ENCODE measurements at regions not wholly inside any gene's neighbourhood (a gene's known extent, or its start where the extent isn't known, plus 50 kb on each side); places are given as distances from the start of the nearest gene placed in this dataset.

DNA sequence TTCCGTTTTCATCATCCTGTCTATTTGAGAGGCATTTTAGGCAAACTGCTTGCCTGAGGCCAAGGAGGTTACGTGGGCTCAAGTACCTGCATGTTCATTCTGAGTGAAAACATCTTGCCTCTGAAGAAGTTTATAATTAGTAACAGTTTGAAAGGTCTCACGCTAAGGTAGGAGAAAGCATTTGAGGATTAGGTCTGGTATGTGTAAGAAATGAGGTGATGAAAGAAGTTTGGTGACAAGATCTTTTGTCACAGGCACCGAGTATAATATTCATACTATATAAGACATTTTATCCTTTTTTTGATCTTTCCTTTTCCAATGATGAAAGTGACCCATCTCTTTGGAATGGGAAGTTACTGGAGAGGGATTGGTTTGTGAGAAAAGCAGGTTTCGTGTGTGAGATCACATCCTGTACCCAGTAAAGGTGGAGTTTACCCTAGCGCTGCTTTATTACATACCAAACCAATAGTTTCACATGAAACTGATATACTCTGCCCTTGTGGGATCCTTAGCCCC is 98.7 kb upstream of the PDC start:
- DNase-seq (ENCODE audit: extremely low spot score, unreplicated experiment) = no peak
- Mint-ChIP-seq H3K36me3 (no peaks in the 10 kb centered on the region), H3K4me1 (ENCODE audit: unreplicated experiment) (no peaks in the 10 kb centered on the region)

DNA sequence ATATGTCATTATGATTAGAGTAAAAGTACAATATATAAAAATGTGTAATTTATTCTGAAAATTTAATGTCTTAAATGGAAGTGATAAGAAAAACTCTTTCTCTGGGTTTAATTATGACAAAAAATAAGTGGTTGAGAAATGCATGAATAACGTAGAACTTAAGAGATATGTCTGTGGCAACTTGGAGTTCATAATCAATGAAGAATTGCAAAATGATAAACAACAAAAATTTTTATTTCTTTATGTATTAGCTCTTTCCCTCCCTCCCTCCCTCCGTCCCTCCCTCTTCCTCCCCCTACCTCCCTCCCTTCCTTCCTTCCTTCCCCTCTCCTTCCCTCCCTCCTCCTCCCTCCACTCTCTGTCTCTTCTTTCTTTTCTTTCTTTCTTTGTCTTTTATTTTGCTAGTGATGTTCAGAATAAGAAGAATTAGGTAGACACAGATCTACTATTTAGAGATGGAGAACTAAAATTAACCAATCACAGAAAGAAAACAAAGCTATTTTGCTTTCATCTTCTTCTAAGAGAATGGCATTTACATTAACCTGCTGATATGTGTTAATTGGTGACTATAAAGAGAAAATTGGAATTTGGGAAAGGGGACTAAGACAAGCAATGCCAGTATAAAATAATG is 96.3 kb upstream of the PDC start:
- no peak overlapping the region for H3K4me3 Mint-ChIP-seq
- H3K27me3 Mint-ChIP-seq = no peaks in the 10 kb centered on the region
- H3K4me1 Mint-ChIP-seq (ENCODE audit: unreplicated experiment) = no peaks in the 10 kb centered on the region
- H3K9me3 Mint-ChIP-seq = no peaks in the 10 kb centered on the region
- TF ChIP-seq, protein P1, sequence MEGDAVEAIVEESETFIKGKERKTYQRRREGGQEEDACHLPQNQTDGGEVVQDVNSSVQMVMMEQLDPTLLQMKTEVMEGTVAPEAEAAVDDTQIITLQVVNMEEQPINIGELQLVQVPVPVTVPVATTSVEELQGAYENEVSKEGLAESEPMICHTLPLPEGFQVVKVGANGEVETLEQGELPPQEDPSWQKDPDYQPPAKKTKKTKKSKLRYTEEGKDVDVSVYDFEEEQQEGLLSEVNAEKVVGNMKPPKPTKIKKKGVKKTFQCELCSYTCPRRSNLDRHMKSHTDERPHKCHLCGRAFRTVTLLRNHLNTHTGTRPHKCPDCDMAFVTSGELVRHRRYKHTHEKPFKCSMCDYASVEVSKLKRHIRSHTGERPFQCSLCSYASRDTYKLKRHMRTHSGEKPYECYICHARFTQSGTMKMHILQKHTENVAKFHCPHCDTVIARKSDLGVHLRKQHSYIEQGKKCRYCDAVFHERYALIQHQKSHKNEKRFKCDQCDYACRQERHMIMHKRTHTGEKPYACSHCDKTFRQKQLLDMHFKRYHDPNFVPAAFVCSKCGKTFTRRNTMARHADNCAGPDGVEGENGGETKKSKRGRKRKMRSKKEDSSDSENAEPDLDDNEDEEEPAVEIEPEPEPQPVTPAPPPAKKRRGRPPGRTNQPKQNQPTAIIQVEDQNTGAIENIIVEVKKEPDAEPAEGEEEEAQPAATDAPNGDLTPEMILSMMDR (conservative IDR thresholded peaks at IDR 0.05) = no peak
- H3K27ac Mint-ChIP-seq = no peak overlapping the region
- no peaks in the 10 kb centered on the region for H3K36me3 Mint-ChIP-seq
- DNase-seq (ENCODE audit: extremely low spot score, unreplicated experiment) = no peak

More for the DNA sequence above, 98.7 kb upstream of the PDC start:
- H3K9me3 Mint-ChIP-seq = no peaks in the 10 kb centered on the region
- H3K4me3 Mint-ChIP-seq = no peak overlapping the region
- peak overlapping the region; percentile 82 for H3K27ac Mint-ChIP-seq
- H3K27me3 Mint-ChIP-seq = no peaks in the 10 kb centered on the region
- TF ChIP-seq, protein P1 (conservative IDR thresholded peaks at IDR 0.05) = no peak

DNA sequence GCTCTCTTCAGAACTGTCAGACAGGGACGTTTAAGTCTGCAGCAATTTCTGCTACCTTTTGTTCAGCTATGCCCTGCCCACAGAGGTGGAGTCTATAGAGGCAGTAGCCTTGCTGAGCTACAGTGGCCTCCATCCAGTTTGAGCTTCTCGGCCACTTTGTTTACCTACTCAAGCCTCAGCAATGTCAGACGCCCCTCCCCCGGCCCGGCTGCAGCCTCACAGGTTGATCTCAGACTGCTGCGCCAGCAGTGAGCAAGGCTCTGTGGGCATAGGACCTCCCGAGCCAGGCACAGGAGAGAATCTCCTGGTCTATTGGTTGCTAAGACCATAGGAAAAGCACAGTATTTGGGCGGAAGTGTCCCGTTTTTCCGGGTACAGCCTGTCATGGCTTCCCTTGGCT is 89.9 kb upstream of the PDC start:
- peaks cover 6% of the 10 kb centered on the region for H3K27me3 Mint-ChIP-seq

DNA sequence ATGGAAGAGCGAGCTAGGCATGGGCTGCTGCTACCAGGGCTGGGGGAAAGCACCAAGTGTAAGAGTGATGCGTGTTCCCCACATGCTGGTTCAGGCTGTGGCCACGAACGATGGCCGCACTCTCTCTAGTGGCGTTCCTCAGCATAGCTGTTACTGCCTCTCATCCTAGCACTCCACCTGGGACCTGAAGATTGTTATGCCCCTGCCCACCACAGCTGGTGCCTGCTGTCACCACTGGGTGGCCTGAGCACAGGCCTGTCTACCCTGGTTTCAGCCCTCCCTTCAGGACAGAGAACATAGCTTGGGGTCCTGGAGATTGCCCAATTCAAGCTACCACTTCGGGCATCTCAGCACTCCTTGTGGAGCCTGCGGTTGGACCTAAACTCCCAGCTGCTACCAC is 80.1 kb upstream of the PDC start:
- Mint-ChIP-seq H3K9me3 (peaks cover 15% of the 10 kb centered on the region), H3K27ac (no peak overlapping the region), H3K36me3 (no peaks in the 10 kb centered on the region), H3K4me3 (no peak overlapping the region), H3K4me1 (ENCODE audit: unreplicated experiment) (no peaks in the 10 kb centered on the region), H3K27me3 (peaks cover 3% of the 10 kb centered on the region)
- DNase-seq (ENCODE audit: extremely low spot score, unreplicated experiment) = no peak
- TF ChIP-seq, protein P1 (conservative IDR thresholded peaks at IDR 0.05) = no peak

More for the DNA sequence above, 89.9 kb upstream of the PDC start:
- H3K9me3 Mint-ChIP-seq = peaks cover 4% of the 10 kb centered on the region
- no peak overlapping the region for H3K4me3 Mint-ChIP-seq
- H3K36me3 Mint-ChIP-seq = no peaks in the 10 kb centered on the region
- TF ChIP-seq, protein P1 (conservative IDR thresholded peaks at IDR 0.05) = no peak
- H3K27ac Mint-ChIP-seq = no peak overlapping the region
- DNase-seq (ENCODE audit: extremely low spot score, unreplicated experiment) = no peak
- H3K4me1 Mint-ChIP-seq (ENCODE audit: unreplicated experiment) = no peaks in the 10 kb centered on the region

DNA sequence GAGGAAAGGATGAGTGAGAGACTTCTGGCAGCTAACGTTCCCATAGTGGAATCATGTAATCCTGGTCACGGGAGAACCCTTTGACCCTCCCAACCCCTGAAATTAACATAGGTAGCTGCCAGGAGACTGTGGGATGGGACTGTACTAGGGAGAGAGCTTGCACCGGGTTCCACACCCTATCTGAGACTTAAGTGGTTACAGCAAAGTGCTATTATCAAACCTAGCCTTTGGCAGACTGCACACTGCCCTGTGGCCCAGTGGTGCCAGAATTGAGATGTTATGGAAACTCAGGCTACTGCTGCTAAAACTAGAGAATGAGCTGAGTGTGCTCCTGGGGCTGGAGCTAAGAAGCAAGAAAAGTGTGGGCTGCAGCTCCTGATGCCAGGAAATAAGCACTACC is 79.6 kb upstream of the PDC start:
- TF ChIP-seq, protein P1 (conservative IDR thresholded peaks at IDR 0.05) = no peak
- Mint-ChIP-seq H3K4me3 (no peak overlapping the region), H3K9me3 (peaks cover 15% of the 10 kb centered on the region), H3K27me3 (peaks cover 3% of the 10 kb centered on the region), H3K4me1 (ENCODE audit: unreplicated experiment) (no peaks in the 10 kb centered on the region), H3K27ac (no peak overlapping the region), H3K36me3 (no peaks in the 10 kb centered on the region)
- DNase-seq (ENCODE audit: extremely low spot score, unreplicated experiment) = no peak

Measured in type B pancreatic cell (in vitro differentiated cells).